Mucosa of rectum (tissue), 2 donors: ENCODE measurements at regions not wholly inside any gene's neighbourhood (a gene's known extent, or its start where the extent isn't known, plus 50 kb on each side); places are given as distances from the start of the nearest gene placed in this dataset.
"Not testable (repeated sequence)": the region's sequence is repeated elsewhere in the genome, so short reads cannot be mapped to it uniquely, and the experiment has no call there.

Source experiments
- H3K27ac ChIP-seq, 2 donors: one replicate each; pipeline ENCODE4 v1.7.0; 2013; ENCODE audit warnings: inconsistent platforms in 2 of 2, low read depth in 2 of 2, low read length in 2 of 2
- H3K27me3 ChIP-seq, 2 donors: one replicate each; pipeline ENCODE4 v1.7.0; 2013; ENCODE audit warnings: low read length in 2 of 2; ENCODE audit not compliant: control insufficient read depth in 2 of 2, insufficient read depth in 2 of 2
- H3K36me3 ChIP-seq, 2 donors: one replicate each; pipeline ENCODE4 v1.7.0; 2013; ENCODE audit warnings: low read length in 2 of 2; ENCODE audit not compliant: control insufficient read depth in 2 of 2, insufficient read depth in 2 of 2
- H3K4me1 ChIP-seq, 2 donors: one replicate each; pipeline ENCODE4 v1.7.0; 2013; ENCODE audit warnings: low read length in 2 of 2, mild to moderate bottlenecking in 1 of 2; ENCODE audit not compliant: control insufficient read depth in 2 of 2, insufficient read depth in 2 of 2
- H3K4me3 ChIP-seq, 2 donors: one replicate each; pipeline ENCODE4 v1.7.0; 2013; ENCODE audit warnings: low read length in 2 of 2
- H3K9ac ChIP-seq, 2 donors: one replicate each; pipeline ENCODE4 v1.7.0; 2013; ENCODE audit warnings: low read length in 2 of 2, low read depth in 1 of 2, mild to moderate bottlenecking in 1 of 2
- H3K9me3 ChIP-seq, 2 donors: one replicate each; pipeline ENCODE4 v1.7.0; 2013; ENCODE audit warnings: low read length in 2 of 2; ENCODE audit not compliant: control insufficient read depth in 2 of 2
- donor health status: healthy.
- donor health status: Normal muscosa, but diverticular disease.

- H3K27ac ChIP-seq: no peak overlapping the region
- no peak overlapping the region for H3K4me3 ChIP-seq
- H3K9ac ChIP-seq: no peak overlapping the region
- H3K27me3 ChIP-seq: no peaks in the 10 kb centered on the region
- no peaks in the 10 kb centered on the region for H3K36me3 ChIP-seq
- H3K9me3 ChIP-seq: peaks cover 0 to 3% of the 10 kb centered on the region in 2 donors
- H3K4me1 ChIP-seq: peaks cover 4 to 8% of the 10 kb centered on the region in 2 donors
Observed at GRCh38 chr7:17436126-17436525, 137.7 kb downstream of the AHR start.

- Histone ChIP-seq H3K36me3 (no peaks in the 10 kb centered on the region), H3K4me3 (no peak overlapping the region), H3K9ac (no peak overlapping the region), H3K27me3 (no peaks in the 10 kb centered on the region), H3K27ac (no peak overlapping the region), H3K4me1 (peaks cover 4 to 8% of the 10 kb centered on the region in 2 donors), H3K9me3 (peaks cover 0 to 3% of the 10 kb centered on the region in 2 donors)
Observed at GRCh38 chr7:17437586-17437985, 139.1 kb downstream of the AHR start.

GRCh38 chr7:17440025-17440784 is 141.8 kb downstream of the AHR start:
- H3K4me1 ChIP-seq, H3K9ac ChIP-seq, H3K9me3 ChIP-seq, H3K27me3 ChIP-seq, H3K4me3 ChIP-seq, H3K36me3 ChIP-seq: not testable (repeated sequence)
- H3K27ac ChIP-seq: peak overlapping the region in 1 of 2 donors; percentile 48

GRCh38 chr7:17440831-17441230 is 142.4 kb downstream of the AHR start:
- peaks cover 4 to 6% of the 10 kb centered on the region in 2 donors for H3K4me1 ChIP-seq
- H3K9me3 ChIP-seq: peaks cover 0 to 3% of the 10 kb centered on the region in 2 donors
- no peak overlapping the region for H3K27ac ChIP-seq
- H3K9ac ChIP-seq: no peak overlapping the region
- no peaks in the 10 kb centered on the region for H3K36me3 ChIP-seq
- H3K27me3 ChIP-seq: no peaks in the 10 kb centered on the region
- H3K4me3 ChIP-seq: no peak overlapping the region

- Histone ChIP-seq H3K36me3 (no peaks in the 10 kb centered on the region), H3K27me3 (no peaks in the 10 kb centered on the region), H3K4me1 (peaks cover 4 to 6% of the 10 kb centered on the region in 2 donors), H3K9ac (no peak overlapping the region), H3K9me3 (peaks cover 0 to 3% of the 10 kb centered on the region in 2 donors), H3K4me3 (no peak overlapping the region), H3K27ac (no peak overlapping the region)
Observed at GRCh38 chr7:17441557-17441956, 143.1 kb downstream of the AHR start.

- Histone ChIP-seq H3K9ac (no peak overlapping the region), H3K27me3 (no peaks in the 10 kb centered on the region), H3K4me3 (no peak overlapping the region), H3K36me3 (no peaks in the 10 kb centered on the region), H3K9me3 (peaks cover 7 to 8% of the 10 kb centered on the region in 2 donors), H3K27ac (no peak overlapping the region), H3K4me1 (peaks cover under 1 to 4% of the 10 kb centered on the region in 2 donors)
Observed at GRCh38 chr7:17444151-17444550, 145.7 kb downstream of the AHR start.

GRCh38 chr7:17444673-17445072 is 146.2 kb downstream of the AHR start:
- H3K4me1 ChIP-seq: peaks cover 0 to 3% of the 10 kb centered on the region in 2 donors
- no peak overlapping the region for H3K4me3 ChIP-seq
- H3K9ac ChIP-seq: no peak overlapping the region
- H3K9me3 ChIP-seq: peaks cover 7 to 8% of the 10 kb centered on the region in 2 donors
- no peaks in the 10 kb centered on the region for H3K36me3 ChIP-seq
- no peak overlapping the region for H3K27ac ChIP-seq
- no peaks in the 10 kb centered on the region for H3K27me3 ChIP-seq

GRCh38 chr7:17446340-17446739 is 147.9 kb downstream of the AHR start:
- Histone ChIP-seq H3K9me3 (peaks cover 5 to 8% of the 10 kb centered on the region in 2 donors), H3K27me3 (no peaks in the 10 kb centered on the region), H3K27ac (no peak overlapping the region), H3K9ac (no peak overlapping the region), H3K36me3 (no peaks in the 10 kb centered on the region), H3K4me1 (no peaks in the 10 kb centered on the region), H3K4me3 (no peak overlapping the region)

- H3K9me3 ChIP-seq: peaks cover 5 to 8% of the 10 kb centered on the region in 2 donors
- H3K27ac ChIP-seq: no peak overlapping the region
- no peaks in the 10 kb centered on the region for H3K36me3 ChIP-seq
- no peaks in the 10 kb centered on the region for H3K27me3 ChIP-seq
- no peaks in the 10 kb centered on the region for H3K4me1 ChIP-seq
- H3K4me3 ChIP-seq: no peak overlapping the region
- no peak overlapping the region for H3K9ac ChIP-seq
Observed at GRCh38 chr7:17447728-17448478, 149.5 kb downstream of the AHR start.
